B cell (primary cell): ENCODE measurements at regions not wholly inside any gene's neighbourhood (a gene's known extent, or its start where the extent isn't known, plus 50 kb on each side); places are given as distances from the start of the nearest gene placed in this dataset.

Experiments used
- ATAC-seq: fragments of 200-7000 bp; cut with Tn5 transposase; one replicate; pipeline ENCODE4 v1.10.0; 2021; ENCODE audit warnings: low read depth, mild to moderate bottlenecking, moderate number of reproducible peaks, moderate library complexity
- CTCF ChIA-PET: fragments of 350-600 bp; sonication (Branson Sonifier 250); formaldehyde crosslinking; loops from one replicate; lab custom pipeline; 2021; ENCODE audit warnings: antibody characterized with exemption, inconsistent platforms; lab: Charles Lee
- POLR2A ChIA-PET: fragments of 350-600 bp; sonication (Branson Sonifier 250); formaldehyde crosslinking; loops from one replicate; lab custom pipeline; 2021; ENCODE audit warnings: antibody characterized with exemption; lab: Charles Lee
- DNase-seq: peaks from one replicate; pipeline ENCODE4 v3.0.0; 2013
- H2AFZ ChIP-seq: 2 replicates; pipeline ENCODE4 v1.6.1; 2012; ENCODE audit warnings: mild to moderate bottlenecking, low read depth, low read length; ENCODE audit not compliant: insufficient read depth, poor library complexity, severe bottlenecking
- H3K27ac ChIP-seq, 2 donors: 1 replicate in 1 of 2; 2 replicates in 1 of 2; pipeline ENCODE4 v1.5.1; 2012 to 2013; ENCODE audit warnings: low read length in 2 of 2, mild to moderate bottlenecking in 2 of 2, moderate library complexity in 1 of 2
- H3K27me3 ChIP-seq, 4 experiments: fragments of 200-600 bp in 1 of 4; sonication (generic) in 1 of 4; replicated peaks in 1 of 4; 1 replicate in 2 of 4; 2 replicates in 2 of 4; pipeline versions ENCODE4 v1.6.1 to v1.7.0; 2013 to 2016; ENCODE audit warnings: low read length in 3 of 4, mild to moderate bottlenecking in 2 of 4, mixed read lengths in 1 of 4, moderate library complexity in 1 of 4; ENCODE audit not compliant: insufficient read depth in 4 of 4, control insufficient read depth in 3 of 4; ENCODE audit errors: control extremely low read depth in 1 of 4
- H3K36me3 ChIP-seq, 2 experiments: replicated peaks in 1 of 2; 1 replicate in 1 of 2; 2 replicates in 1 of 2; pipeline versions ENCODE4 v1.6.1 to v1.7.1; 2013; ENCODE audit warnings: low read length in 1 of 2; ENCODE audit not compliant: insufficient read depth in 2 of 2, control insufficient read depth in 1 of 2; ENCODE audit errors: control extremely low read depth in 1 of 2, extremely low read depth in 1 of 2
- H3K4me1 ChIP-seq, 2 donors: fragments of 200-600 bp in 1 of 2; sonication (generic) in 1 of 2; 1 replicate in 1 of 2; 2 replicates in 1 of 2; pipeline versions ENCODE4 v1.5.1 to v1.6.1; 2013 to 2017; ENCODE audit warnings: low read length in 2 of 2; ENCODE audit not compliant: control insufficient read depth in 2 of 2, insufficient read depth in 2 of 2
- H3K4me2 ChIP-seq: replicated peaks from 2 replicates; pipeline ENCODE3; 2012; ENCODE audit warnings: mild to moderate bottlenecking, low read depth, low read length; ENCODE audit not compliant: poor library complexity, severe bottlenecking
- H3K4me3 ChIP-seq, 5 experiments: fragments of 200-600 bp in 1 of 5; sonication (generic) in 1 of 5; 1 replicate in 3 of 5; 2 replicates in 2 of 5; pipeline versions ENCODE4 v1.5.1 to v1.7.0; 2011 to 2016; ENCODE audit warnings: low read length in 4 of 5, mild to moderate bottlenecking in 4 of 5, low read depth in 2 of 5, control low read depth in 1 of 5, moderate library complexity in 1 of 5; ENCODE audit not compliant: insufficient read depth in 1 of 5; ENCODE audit errors: control extremely low read depth in 1 of 5, extremely low read depth in 1 of 5
- H3K79me2 ChIP-seq: fragments of 200-600 bp; sonication (generic); one replicate; pipeline ENCODE4 v1.6.0; 2016; ENCODE audit warnings: low read length; ENCODE audit not compliant: control insufficient read depth, insufficient read depth
- H3K9ac ChIP-seq: fragments of 200-600 bp; sonication (generic); 2 replicates; pipeline ENCODE4 v1.6.1; 2017; ENCODE audit warnings: mild to moderate bottlenecking, low read length, moderate library complexity
- H3K9me3 ChIP-seq, 3 donors: one replicate each; pipeline versions ENCODE4 v1.6.1 to v1.7.1; 2013; ENCODE audit warnings: low read length in 2 of 3; ENCODE audit not compliant: control insufficient read depth in 2 of 3, insufficient read depth in 1 of 3; ENCODE audit errors: control extremely low read depth in 1 of 3
- H4K20me1 ChIP-seq: 2 replicates; pipeline ENCODE4 v1.6.0; 2012; ENCODE audit warnings: mild to moderate bottlenecking, low read length; ENCODE audit not compliant: insufficient read depth, control insufficient read depth, poor library complexity, severe bottlenecking
- H3K27ac Mint-ChIP-seq: one replicate; pipeline ENCODE4 v1.8.0; 2021; ENCODE audit warnings: mixed read lengths
- H3K27me3 Mint-ChIP-seq: one replicate; pipeline ENCODE4 v1.8.0; 2021; ENCODE audit warnings: mixed read lengths
- H3K4me1 Mint-ChIP-seq: one replicate; pipeline ENCODE4 v1.8.0; 2021; ENCODE audit warnings: mixed read lengths
- H3K4me3 Mint-ChIP-seq: one replicate; pipeline ENCODE4 v1.8.0; 2021; ENCODE audit warnings: mixed read lengths
- H3K9me3 Mint-ChIP-seq: one replicate; pipeline ENCODE4 v1.8.0; 2022; ENCODE audit warnings: mixed read lengths; ENCODE audit not compliant: insufficient read depth
- CTCF ChIP-seq: fragments of 200-600 bp; IDR thresholded peaks from one replicate; pipeline ENCODE4 v1.8.0; 2022; ENCODE audit warnings: antibody characterized with exemption, mild to moderate bottlenecking
- EZH2 ChIP-seq: IDR thresholded peaks from 2 replicates; pipeline ENCODE4 v1.6.1; 2012; ENCODE audit warnings: borderline replicate concordance, low read depth, mild to moderate bottlenecking, moderate library complexity, low read length; ENCODE audit not compliant: insufficient read depth, poor library complexity, severe bottlenecking
- WGBS: methylation state at CpG from one replicate; pipeline ENCODE4 v1.1.5; 2013; ENCODE audit warnings: missing lambda C conversion rate; ENCODE audit not compliant: insufficient coverage; 5-methylcytosine and 5-hydroxymethylcytosine counted together
- intact Hi-C: fragments of 100-400 bp; cut with micrococcal nuclease; formaldehyde crosslinking; loops from one replicate; pipeline ENCODE4 v1.10.0; 2022

- Histone ChIP-seq H3K4me3 (no peak overlapping the region), H2AFZ (no peak overlapping the region), H3K9ac (no peak overlapping the region), H3K4me1 (no peaks in the 10 kb centered on the region), H3K27ac (no peak overlapping the region), H3K36me3 (no peaks in the 10 kb centered on the region), H3K27me3 (no peaks in the 10 kb centered on the region), H3K4me2 (no peak overlapping the region), H4K20me1 (no peaks in the 10 kb centered on the region), H3K79me2 (no peaks in the 10 kb centered on the region), H3K9me3 (peaks cover 0 to 7% (median 0%) of the 10 kb centered on the region in 3 donors)
- DNase-seq = no peak
- no peak overlapping the region for H3K4me3 Mint-ChIP-seq
- ChIA-PET POLR2A (no interaction called here), CTCF (interaction anchor here (0.7 kb wide), 1 partner anchor 15 kb away, joined by 3 read pairs; no protein-coding TSS in a partner anchor)
- H3K27me3 Mint-ChIP-seq = no peaks in the 10 kb centered on the region
- no peak for TF ChIP-seq CTCF
- TF ChIP-seq EZH2 = no peak
- intact Hi-C loops = no loop called here
- H3K9me3 Mint-ChIP-seq = no peaks in the 10 kb centered on the region
- ATAC-seq = no peak
- H3K27ac Mint-ChIP-seq = no peak overlapping the region
- no peaks in the 10 kb centered on the region for H3K4me1 Mint-ChIP-seq
- WGBS = no CpG with 5 or more reads among the region's 2 CpGs
Measured at GRCh38 chr3:74268753-74269152, 345.7 kb downstream of the CNTN3 start.

GRCh38 chr3:74267588-74268184 is 346.8 kb downstream of the CNTN3 start:
- no CpG with 5 or more reads among the region's 13 CpGs for WGBS

More at GRCh38 chr3:74267588-74268184, 346.8 kb downstream of the CNTN3 start:
- intact Hi-C loops = no loop called here
- ATAC-seq = no peak
- no peaks in the 10 kb centered on the region for H3K27me3 Mint-ChIP-seq
- POLR2A ChIA-PET = no interaction called here
- Histone ChIP-seq H3K9ac (no peak overlapping the region), H3K4me1 (no peaks in the 10 kb centered on the region), H2AFZ (no peak overlapping the region), H3K4me2 (no peak overlapping the region), H3K79me2 (no peaks in the 10 kb centered on the region), H3K4me3 (no peak overlapping the region), H3K9me3 (no peaks in the 10 kb centered on the region), H3K36me3 (no peaks in the 10 kb centered on the region), H3K27me3 (no peaks in the 10 kb centered on the region), H3K27ac (no peak overlapping the region), H4K20me1 (no peaks in the 10 kb centered on the region)
- H3K27ac Mint-ChIP-seq = no peak overlapping the region
- H3K9me3 Mint-ChIP-seq = no peaks in the 10 kb centered on the region
- CTCF ChIA-PET = no interaction called here
- no peak for TF ChIP-seq EZH2
- peak; percentile 64 for TF ChIP-seq CTCF
- peak; percentile 5 for DNase-seq
- H3K4me1 Mint-ChIP-seq = no peaks in the 10 kb centered on the region
- H3K4me3 Mint-ChIP-seq = no peak overlapping the region
